HEK293T (cell line): ENCODE measurements at regions not wholly inside any gene's neighbourhood (a gene's known extent, or its start where the extent isn't known, plus 50 kb on each side); places are given as distances from the start of the nearest gene placed in this dataset.

Experiments
- ARNT ChIP-seq: fragments of 450-650 bp; IDR thresholded peaks from 2 replicates; pipeline ENCODE4 v1.6.1; 2017; ENCODE audit warnings: mild to moderate bottlenecking
- SP1 ChIP-seq: fragments of 450-650 bp; IDR thresholded peaks from 2 replicates; pipeline ENCODE4 v1.6.1; 2017

DNA sequence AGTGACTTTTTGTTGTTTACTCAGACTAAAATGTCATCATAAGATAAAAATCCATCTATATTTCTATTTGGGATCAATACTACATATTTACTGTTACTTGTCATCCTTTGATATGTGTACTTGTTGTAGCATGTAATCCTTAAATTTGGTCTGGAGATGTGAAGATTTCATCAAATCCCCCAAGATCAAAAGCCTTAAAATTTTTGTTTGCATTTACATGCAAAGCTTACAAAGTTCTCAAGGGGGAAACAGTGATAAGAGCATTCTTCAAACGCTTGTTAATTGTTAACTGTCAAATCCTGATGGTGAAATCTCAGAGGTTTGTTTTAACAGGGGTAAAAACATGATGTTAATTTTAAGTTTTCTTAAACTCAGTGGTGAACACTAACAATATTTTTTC is 84.9 kb upstream of the SKAP2 start:
- TF ChIP-seq SP1, result no peak
- no peak for TF ChIP-seq ARNT
